ENCODE measurements at regions not wholly inside any gene's neighbourhood (a gene's known extent, or its start where the extent isn't known, plus 50 kb on each side); places are given as distances from the start of the nearest gene placed in this dataset.

DNA sequence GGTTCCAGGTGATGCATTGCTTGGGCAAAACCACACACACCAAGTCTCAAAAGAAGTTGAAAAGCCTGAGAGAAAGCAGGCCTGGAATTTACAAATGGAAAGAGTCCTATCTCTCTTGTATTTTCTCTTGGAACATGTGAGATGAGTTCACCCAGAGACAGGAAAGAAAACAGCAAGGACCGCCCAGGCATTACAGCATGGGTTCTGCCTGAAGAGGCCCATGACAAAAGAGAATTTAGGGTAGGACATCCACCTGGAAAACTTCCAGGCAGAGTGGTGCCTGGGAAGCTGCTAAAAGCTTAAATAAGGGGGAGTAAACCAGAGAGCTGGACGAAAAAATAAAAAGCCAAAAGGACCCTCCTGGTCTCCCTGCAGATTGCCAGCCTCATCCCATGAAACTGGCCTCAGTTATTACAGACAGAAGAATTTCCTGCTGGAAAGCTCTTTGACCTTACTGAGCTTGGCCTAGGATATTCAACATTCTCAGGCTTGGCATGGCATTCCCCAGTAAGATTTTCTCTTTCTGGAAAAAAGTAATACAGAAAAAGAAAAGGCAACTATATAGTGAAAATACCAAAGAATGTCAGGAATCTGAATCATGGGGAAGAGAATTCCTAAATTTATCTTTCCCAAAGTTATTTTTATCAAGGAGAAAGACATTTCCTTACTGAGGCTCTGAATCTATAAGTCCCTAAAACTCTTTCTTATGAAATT, 121.3 kb upstream of the NUDT4 start:
- no peak for DNase-seq

DNA sequence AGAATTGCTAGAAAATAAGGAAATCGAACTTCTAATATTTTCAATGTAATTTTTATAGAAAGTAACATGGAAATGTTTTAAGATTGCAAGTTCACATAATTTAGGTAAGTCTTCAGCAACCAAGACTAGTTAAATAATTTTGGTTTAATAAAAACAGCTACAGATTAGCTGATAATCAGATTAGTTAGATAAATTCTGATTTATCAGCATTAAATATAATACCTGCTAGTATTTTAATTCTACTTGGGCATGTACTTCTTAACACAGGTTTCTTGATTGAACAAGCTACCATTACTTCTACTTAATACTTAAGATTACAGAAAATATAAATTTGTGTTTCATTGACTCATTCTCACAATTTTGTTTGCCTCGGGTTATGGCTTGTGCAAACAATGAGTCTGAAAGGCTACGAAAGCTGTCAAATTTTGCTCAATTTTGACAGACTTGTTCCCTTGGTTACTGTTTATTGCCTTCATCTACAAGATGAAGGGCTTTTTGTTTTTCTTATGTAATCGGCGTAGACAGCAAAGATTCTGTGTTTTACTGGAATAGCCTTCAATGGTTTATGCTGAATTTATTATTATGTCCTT, 116.1 kb upstream of the NUDT4 start:
- no peak for DNase-seq

DNA sequence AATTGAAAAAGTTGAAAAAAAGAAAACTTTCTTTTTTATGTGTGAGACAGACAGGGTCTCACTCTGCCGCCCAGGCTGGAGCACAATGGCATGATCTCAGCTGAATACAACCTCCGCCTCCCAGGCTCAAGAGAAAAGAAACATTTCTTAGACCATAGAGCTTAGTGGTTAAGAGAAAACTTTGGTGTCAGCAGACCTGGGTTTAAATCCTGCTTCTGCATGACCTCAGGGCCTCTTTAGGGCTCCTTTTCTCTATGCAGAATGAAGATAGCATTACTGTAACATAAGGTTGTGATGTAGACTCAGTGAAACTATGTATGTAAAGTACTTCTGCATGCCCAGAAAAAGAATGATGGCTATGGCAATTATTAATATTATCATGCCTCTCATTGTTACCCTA, 104.7 kb upstream of the NUDT4 start:
- no peak for DNase-seq

DNA sequence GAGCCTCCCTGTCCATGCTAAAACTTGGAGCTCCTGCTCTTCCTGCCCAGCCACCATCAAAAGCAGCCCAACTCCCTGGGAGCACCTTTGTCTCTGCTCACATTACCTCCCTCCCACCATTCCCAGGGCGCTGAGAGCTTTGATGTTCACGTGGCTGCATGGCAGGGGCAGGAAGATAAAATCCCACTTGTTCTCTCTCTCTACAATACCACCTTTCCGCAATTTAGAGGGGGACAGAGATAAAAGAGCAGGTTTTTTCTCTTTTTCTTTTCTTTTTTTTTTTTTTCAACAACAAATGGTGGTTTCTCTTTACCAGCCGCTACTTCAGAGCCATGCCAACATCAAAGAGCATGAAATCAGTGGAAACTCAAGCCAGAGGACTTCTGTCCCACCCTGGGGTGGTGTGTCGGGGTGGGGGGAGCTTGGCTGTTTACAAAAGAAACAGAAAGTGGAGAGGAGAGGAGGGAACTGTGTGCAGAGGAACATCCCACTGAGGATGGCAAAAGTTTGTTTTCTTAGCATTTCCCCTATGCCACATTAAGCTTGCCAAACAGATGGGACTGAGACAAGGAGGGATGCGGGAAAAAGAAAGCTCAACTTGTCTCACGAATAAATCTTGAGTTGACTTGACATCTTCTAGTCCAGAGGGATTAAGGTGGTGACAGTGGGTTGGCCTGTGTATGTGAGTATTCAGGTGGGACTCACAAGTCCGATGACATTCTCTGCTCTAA, 103.7 kb upstream of the NUDT4 start:
- DNase-seq, result no peak

DNA sequence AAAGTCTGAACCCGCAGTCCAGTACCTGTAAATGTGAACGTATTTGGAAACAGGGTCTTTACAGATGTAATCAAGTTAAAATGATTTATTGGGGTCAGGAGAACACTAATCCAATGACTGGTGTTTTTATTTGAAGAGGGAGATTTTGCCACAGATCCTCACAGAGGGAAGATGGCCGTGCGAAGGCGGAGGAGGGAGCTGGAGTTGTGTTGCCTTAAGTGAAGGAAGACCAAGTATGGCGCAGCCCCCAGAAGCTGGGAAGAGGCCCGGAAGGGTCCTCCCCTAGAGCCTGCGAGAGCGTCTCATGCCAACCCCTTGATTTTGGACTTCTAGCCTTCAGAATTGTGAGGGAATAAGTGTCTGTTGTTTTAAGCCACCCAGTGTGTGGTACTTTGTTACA, 102.8 kb upstream of the NUDT4 start:
- no peak for DNase-seq

DNA sequence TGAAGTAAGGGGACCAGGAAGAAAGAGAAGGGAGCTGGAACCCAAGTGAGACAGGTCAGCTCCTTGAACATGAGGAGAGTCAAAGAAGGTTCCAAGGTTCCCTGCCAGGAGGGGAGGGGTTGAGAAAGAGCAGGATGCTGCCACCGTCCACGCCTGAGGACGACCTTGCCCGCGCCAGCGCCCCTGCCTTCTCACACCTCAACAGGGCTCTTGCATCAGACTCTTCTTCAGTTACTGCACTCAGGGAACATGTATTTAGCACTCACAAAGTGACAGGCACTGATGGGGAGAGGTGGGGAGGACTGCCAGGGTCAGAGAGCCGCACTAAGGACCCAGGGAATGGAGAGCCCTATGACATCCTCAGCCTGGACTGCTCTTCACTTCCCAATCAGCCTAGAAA, 102.1 kb upstream of the NUDT4 start:
- no peak for DNase-seq

DNA sequence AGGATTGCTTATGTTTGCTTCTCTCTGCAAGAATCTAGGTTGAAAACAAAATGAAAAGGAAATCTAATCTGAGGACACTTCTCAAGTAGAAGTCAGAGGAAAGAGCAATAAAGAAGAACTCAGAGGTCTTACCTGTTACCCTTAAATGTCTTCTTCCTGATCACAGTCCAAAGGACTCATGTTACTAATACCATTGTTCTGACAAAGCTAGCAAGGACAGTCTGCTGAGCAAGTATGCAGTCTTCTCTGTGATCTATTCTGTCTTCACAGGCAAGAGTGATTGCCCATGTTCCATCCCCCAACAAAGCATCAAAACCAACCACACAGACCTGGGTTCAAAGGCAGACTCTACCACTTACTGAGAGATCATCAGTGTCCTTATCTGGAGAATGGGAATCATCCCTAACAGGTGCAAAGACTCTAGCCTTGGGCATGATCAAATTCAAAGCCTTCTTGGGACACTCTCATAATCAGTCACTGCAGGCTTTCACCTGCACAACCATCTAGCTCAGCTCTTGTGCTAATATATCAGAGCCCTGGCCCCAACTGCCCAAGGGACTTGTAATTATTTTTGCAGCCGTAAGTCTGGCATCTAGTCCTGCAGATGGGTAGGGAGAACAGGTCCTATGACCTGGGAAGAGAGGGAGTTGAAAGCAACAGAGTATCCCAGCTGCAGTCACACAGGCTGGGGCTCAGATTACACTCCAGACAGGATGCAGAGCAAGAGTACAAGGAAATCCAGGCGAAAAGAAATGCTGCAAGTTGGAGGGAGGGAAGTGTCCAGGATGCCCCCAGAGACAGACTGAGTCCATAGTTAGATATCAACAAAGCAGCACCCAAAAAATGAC, 97.9 kb upstream of the NUDT4 start:
- no peak for DNase-seq

DNA sequence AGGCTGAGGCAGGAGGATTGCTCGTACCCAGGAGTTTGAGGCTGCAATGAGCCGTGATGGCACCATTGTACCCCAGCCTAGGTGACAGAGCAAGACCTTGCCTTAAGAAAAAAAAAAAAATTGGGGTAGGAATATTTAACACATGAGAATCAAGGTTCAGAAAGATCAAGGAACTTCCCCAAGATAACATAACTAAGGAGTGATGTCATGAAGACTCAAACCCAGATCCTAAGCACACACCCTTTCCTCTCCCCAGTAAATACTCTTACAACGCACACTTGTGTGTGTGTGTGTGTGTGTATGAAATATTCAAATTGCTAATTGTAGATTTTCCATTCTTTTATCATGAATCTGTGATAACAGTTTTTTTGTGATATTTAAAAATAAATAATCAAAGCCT, 90.6 kb upstream of the NUDT4 start:
- no peak for DNase-seq

GRCh38 chr12:93288626-93289025, 89.1 kb upstream of the NUDT4 start:
- DNase-seq, result no peak

- DNase-seq, result no peak
These were observed 87.3 kb upstream of the NUDT4 start for GRCh38 chr12:93290391-93290790.

DNA sequence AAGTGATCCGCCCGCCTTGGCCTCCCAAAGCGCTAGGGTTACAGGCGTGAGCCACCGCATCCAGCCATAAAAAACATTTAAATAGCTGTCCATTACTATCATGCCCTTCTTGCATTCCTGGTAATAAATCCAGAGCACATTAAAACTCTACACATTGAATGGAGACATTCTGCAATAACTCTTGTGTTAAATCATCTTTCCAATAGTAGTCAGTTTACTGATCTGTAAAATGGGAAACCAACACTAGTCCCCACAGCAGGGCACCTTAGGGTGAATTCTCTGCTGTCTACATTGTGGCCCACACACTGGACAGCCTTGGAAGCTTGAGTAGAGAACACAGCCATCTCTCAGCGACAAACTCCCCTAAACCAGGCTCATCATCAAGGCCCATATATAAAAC, 85.5 kb upstream of the NUDT4 start:
- no peak for DNase-seq

- no peak for DNase-seq
These were observed 84.8 kb upstream of the NUDT4 start for GRCh38 chr12:93292731-93293566.

- no peak for DNase-seq
These were observed 80.7 kb upstream of the NUDT4 start for GRCh38 chr12:93297032-93297431.

DNA sequence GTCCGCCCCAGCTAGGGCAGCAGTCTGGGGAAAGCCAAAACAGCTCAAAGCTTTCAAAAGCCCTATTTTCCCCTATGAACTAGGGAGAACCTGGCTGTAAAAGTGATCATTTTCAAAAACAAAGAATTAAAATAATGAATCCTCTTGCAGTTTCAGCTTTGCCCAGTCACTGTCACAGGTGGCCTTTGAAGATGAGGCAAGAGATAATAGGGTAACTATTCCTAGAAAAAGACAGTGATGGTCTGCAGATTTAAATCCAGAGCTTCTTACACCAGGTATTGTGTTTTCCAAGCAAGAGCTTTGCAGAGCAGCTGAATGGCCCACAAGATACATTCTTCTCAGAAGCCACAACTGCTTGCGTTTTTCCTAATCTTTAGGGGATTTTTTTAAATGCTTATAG, 80.2 kb upstream of the NUDT4 start:
- no peak for DNase-seq

GRCh38 chr12:93299262-93299846, 78.4 kb upstream of the NUDT4 start:
- DNase-seq, result no peak

GRCh38 chr12:93300611-93301021, 77.1 kb upstream of the NUDT4 start:
- no peak for DNase-seq

- no peak for DNase-seq
These were observed 75.1 kb upstream of the NUDT4 start for GRCh38 chr12:93302331-93303229.

GRCh38 chr12:93306636-93307035, 71.1 kb upstream of the NUDT4 start:
- DNase-seq, result no peak

DNA sequence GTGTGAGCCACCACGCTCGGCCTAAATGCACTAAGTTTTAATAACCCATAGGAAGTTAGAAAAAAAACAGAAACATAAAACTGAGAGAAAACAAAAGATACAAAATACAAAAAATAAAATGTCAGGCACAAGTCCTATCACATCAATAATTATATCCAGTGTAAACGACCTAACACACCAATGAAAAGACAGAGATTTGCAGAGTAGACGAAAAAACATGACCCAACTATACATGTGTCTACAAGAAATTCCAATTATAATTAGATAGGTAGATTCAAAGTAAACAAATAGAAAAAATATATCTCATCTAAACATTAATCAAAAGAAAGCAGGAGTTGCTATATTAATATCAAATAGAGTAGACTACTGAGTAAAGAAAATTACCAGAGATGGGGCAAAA, 69.4 kb upstream of the NUDT4 start:
- DNase-seq, result no peak

- DNase-seq, result no peak
These were observed 65.9 kb upstream of the NUDT4 start for GRCh38 chr12:93311827-93312226.

- DNase-seq, result no peak
These were observed 63.6 kb upstream of the NUDT4 start for GRCh38 chr12:93314177-93314497.
